Astrocyte of the hippocampus (primary cell): ENCODE measurements at regions not wholly inside any gene's neighbourhood (a gene's known extent, or its start where the extent isn't known, plus 50 kb on each side); places are given as distances from the start of the nearest gene placed in this dataset.

ENCODE experiments used
- DNase-seq: peaks from one replicate; pipeline ENCODE4 v3.0.0; 2011; ENCODE audit warnings: low read depth, low spot score

- DNase-seq, result no peak
Measured at GRCh38 chr13:73411067-73411809, 352.4 kb downstream of the KLF5 start.

DNA sequence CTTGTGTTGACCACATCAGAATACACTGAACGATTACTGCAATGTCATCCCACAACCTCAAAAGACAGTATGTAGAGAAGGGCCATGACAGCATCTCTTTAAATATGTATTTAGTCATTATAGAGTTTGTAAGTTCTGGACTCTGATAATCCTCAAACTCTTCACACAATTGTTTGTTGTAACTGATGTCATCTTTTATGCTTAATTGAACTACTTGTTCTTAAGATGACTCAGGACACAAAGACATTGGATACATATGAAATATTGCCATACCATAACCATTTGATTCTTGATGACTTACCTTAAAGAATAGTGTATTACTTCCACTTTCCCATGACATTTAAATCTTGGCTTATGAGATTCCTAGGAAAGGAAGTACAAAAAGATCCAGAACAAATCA is 347.6 kb downstream of the KLF5 start:
- DNase-seq, result no peak

DNA sequence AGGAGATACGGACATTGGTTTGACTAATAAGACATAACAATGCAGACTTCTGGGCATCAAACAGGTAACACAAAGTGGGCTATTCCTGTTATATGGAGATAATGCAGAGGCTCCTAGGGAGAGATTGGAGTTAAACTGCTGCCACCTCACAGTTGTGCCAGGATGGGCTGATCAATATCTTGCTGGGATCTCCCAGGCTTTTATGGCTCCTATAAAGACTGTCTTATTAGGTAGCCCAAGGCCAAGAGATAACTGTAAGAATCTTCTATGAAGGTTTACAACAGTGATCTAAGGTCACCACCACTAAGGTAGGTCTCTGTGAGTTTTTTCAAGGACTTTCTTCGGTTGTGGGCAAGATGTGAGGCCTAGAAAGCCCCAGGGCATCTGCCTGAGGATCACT is 345.8 kb downstream of the KLF5 start:
- no peak for DNase-seq

- DNase-seq, result peak; percentile 20
Measured at GRCh38 chr13:73403355-73404120, 344.7 kb downstream of the KLF5 start.

DNA sequence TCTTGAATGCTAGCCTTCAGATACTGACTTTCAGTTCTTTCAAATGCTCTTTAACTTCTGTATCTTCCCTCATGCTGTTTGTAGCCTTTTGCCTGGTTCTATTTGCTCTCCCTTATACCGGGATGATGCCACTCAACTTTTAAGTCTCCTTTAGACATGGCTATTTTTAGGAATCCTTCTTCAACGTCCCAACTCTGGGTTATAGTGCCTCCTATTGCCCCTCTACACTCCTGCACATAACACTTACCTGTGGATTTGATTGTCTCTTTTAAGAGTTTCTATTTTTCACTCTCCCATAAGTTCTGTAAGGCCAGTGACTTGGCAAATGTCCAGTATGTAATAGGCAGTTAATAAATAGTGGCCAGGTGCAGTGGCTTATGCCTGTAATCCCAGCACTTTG is 343.0 kb downstream of the KLF5 start:
- DNase-seq, result no peak

DNA sequence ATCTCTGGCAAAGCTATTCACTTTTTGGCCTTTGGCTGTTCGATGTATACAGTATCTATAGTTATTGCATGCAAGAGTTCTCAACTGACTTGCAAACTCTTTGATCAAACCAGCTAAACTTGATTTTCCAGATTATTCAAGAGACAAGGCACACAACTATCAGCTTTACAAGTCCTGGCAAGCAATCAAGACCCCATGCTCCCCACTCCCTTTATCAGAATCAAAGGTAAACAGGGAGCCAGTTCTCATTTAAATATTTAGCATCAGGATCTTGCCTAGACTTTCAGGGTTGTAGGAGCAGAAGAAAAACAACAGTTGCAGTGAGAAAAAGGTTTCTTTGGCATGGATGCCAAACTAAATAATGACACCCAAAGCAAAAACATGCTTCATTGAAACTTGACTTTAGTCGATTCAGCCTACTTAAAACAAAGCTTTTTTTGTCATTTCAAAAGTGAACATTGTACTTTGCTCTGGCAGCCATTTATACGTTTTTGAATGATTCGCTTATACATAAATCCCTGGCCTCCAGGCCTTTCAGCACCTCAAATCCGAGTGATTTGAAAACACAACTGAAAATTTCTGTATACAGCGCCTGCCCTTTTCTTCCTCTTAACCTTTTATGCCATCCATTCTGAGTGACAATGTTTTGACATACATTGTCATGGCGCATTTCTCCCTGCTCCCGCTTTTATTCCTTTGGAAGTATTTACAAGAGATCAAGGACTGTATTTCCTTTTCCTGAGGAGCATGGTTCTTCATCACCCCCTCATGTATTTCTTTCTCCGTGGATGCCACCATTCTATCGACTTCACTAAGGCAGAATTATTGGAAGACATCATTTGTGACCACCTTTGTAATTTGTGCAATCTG is 340.8 kb downstream of the KLF5 start:
- peak; percentile 59 for DNase-seq

DNA sequence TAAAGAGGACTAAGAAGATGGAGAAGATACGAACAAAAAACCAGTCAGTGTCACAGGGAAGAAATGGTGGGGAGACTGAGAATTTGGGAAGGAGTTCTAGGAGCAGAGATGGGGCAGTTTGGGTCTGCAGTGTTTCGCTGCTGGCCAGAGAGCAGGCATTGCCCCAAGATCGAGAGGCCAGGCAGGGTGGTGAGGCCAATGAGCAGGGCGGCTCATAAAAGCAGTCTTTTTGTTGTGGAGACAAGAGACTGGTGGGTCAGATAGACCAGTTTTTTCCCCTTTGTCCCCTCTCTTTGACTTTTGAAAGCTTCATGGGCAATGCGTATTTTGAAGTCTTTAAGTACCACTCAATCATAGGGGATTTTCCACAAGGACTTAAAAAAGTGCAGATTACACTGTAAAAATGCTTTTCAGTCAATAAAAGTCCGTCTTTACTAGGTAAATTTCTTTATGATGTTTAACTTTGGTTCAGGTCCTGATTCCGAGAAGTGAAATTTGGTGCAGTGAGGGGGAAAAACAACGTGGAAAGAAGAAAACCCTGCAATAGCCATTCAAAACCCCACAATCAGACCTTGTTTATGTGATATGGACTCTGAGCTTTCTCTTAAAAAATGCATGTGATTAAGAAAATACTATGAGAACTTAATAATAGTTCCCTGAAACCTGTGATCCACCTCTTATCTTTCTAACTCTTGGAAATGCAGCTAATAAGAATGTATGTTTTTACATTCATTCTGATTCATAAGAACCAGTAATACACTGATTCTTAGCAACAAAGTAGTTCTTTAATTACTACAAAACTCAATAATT is 338.9 kb downstream of the KLF5 start:
- DNase-seq, result no peak

DNA sequence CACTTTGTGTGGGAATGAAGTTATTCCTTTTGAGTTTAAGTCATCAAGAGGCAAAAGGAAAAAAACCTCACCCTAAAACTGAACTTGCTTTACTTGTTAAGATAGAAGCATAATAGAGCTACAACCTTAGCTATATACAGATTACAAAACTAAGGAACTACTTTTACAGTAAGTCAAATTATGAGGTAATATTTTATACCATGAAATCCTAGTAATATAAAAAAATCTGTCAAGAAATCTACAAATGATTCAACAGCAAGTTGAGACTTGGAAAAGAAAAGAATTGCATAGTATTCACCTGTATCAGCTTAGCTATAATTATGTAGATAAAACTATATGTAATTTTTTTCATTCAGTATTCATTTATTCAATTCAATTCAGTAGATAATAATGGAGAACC is 335.3 kb downstream of the KLF5 start:
- DNase-seq, result no peak

GRCh38 chr13:73390100-73390499 is 331.3 kb downstream of the KLF5 start:
- DNase-seq, result no peak

DNA sequence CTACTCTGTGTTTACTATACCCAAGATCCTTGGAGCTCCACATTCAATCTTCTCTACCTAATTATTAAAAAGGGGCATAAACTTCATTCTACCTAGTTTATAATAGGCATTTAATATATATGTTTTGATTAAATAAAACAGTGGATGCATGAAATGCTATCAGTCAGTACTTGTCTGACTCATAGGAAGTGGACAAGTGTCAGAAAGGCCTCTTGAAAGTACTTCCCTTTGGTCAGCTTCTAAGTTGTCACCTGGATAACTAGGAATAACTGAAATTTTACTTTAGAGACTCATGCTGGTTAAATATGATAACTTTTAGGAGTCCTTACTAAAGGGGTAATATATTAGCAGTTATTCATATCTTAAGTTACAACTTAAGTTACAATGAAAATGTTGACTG is 329.8 kb downstream of the KLF5 start:
- no peak for DNase-seq

DNA sequence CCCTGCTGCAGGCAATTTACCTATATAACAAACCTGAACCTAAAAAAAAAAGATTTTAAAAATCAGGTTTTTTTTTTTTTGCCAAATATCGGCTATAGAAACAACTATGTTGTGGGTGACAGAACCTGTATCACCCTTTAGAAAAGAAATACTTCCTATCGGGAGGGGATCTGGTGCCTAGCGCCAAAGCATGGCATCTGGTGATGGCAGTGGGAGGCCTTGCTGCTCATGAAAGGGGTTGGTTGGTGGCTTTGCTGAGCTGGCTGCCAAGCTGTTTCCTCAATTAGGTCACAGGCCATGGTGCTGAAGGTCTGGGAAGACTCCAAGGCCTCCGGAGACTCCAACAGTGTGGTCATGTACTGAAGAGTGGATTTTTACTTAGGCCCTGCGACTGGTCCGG is 328.5 kb downstream of the KLF5 start:
- DNase-seq, result no peak

- no peak for DNase-seq
Measured at GRCh38 chr13:73385848-73386247, 327.0 kb downstream of the KLF5 start.

GRCh38 chr13:73372666-73373627 is 314.1 kb downstream of the KLF5 start:
- DNase-seq, result no peak

DNA sequence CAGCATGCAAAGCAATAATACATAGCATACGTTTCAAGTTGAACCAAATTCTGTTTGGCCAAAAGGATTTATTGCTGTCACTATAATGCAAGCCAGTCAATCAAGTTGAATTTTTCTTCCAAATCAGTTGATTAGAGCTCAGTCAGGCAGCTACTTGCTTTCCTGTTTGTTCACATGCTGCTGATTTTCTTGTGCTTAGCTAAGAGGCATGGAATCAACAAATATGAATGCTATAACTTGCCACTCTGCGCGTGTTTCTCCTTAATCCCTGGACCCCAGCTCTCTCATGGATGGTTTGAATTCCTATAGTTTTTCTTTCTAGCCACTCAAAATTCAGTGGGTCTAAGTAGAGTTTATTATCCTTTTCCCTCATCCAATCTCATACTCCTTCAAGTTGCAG is 311.3 kb downstream of the KLF5 start:
- no peak for DNase-seq

DNA sequence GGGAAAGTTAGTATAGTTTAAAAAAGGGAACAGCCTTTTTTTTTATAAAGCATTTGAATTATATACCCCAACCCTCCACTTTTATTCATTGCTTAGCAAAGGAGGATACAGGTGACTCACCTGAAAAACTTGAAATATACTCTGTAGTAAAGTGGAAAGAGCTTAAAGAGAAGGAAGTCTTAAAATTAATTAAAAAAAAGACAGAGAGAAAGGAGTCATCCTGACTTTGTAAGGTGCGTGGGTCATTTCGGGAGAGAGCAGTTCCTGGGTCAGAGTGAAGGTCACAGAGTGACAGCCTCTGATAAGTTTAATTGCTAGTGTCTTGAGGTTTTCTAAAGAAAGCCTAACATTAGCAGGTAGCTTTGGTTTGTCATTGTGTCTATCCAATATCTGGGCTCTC is 310.3 kb downstream of the KLF5 start:
- no peak for DNase-seq

GRCh38 chr13:73368608-73369007 is 309.8 kb downstream of the KLF5 start:
- no peak for DNase-seq

DNA sequence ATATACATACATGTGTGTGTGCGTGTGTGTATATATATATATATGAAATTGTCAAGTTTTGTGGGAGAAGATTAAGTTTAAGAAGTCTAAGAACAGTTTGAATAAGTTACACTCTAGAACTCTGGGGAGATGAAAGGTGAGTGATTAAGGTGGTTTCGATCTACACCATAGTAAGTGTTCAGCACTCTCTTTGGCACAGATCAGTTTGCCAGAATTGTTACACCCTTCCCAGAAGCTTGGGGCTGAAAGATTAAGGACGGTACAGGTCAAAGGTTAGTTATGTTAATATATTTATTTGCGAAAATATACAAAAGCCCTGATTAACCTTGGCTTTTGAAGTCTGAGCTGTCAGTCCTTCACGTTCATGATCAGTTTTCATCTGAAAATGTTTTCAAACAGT is 309.1 kb downstream of the KLF5 start:
- DNase-seq, result no peak

DNA sequence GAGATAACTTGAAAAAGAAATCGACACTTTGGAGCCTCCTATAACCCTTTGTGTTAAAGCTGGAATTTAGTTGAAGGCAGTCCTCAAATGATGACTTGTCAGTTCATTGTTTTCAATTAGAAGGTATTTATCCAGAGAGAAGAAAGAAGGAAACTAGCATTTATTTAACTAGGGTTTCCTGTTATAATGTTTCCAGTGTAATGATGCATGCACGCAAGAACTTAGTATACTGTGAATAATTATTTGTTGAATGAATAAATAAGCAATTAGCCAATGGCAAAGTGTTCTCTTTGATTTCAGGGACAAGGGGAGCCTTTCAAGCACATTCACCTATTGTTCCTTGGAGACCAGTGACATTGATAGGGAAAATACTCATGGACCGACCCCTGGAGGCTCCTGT is 307.4 kb downstream of the KLF5 start:
- DNase-seq, result no peak

DNA sequence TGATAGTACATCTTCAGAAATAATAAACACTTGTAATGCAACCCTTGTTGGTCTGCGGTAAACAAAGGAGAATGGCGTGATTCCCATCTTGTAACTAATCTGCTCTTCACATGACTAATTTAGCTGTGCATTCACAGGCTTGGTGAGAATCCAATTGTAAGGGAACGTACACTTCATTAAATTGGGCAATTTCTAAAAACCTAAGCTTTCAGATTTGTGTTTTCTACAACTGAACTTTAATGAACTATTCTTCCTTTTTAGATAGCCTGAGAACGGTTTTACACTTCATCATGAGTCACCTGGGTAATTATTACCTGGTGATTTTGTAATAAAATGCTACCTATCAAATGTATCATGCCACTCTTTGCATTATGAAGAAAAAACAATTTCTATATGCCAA is 306.9 kb downstream of the KLF5 start:
- DNase-seq, result no peak

- peak; percentile 16 for DNase-seq
Measured at GRCh38 chr13:73365252-73365651, 306.4 kb downstream of the KLF5 start.
